Skin of body (tissue), 1 donor: ENCODE measurements at regions not wholly inside any gene's neighbourhood (a gene's known extent, or its start where the extent isn't known, plus 50 kb on each side); places are given as distances from the start of the nearest gene placed in this dataset.
"Not testable (repeated sequence)": the region's sequence is repeated elsewhere in the genome, so short reads cannot be mapped to it uniquely, and the experiment has no call there.

Experiments used
- DNase-seq: peaks from one replicate; lab custom pipeline; 2025; lab: John Stamatoyannopoulos, UW

DNA sequence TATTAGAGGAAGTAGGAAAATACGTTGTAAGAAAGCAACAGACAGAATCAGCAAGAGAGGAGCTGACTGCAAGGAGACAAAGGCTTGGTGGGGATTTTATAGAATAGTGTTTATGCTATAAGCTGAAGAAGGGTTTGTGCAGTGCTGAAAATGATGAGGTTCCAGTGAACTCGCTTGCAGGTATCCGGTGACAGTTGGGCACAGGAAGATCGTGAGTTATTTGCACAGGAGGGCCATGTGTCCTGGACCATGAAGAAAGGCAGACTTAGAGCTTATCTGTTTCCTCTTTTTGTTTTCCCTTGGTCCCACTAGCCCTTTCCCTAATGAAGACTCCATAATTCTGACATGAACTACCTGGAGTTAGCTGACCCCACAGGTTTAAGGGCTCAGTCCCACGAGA lies 61.4 kb downstream of the NXNL2 start:
- DNase-seq: no peak

DNA sequence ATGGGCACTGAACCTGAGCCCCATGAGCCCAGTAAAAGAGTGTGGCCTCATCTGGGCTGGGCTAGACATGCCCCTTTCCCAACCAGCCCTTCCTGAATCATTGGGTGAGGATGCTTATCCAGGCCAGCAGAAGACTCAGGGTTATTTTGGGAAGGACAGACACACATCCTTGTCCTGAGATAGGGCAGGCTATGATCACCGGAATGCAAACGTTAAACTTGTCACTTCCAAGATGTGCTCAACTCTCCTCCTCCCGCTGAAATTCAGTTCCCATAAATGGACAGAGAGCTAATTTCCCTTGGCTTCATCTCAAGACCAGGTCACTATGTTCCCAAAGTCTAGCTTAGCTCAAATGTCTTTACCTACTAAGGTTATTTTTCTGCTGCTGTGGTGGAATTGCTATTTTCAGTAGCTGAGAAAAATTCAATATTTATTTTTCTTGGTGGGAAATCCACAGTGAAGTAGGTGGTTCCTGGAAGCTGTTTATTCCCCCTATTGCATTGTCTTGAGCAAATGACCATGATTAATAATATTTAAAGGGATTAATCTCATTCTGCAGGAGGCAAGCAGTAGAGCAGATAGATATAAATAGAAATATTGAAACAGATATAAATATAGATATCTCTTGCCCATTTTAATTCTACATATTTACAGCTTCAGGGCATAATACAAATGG lies 70.0 kb downstream of the NXNL2 start:
- no peak for DNase-seq

DNA sequence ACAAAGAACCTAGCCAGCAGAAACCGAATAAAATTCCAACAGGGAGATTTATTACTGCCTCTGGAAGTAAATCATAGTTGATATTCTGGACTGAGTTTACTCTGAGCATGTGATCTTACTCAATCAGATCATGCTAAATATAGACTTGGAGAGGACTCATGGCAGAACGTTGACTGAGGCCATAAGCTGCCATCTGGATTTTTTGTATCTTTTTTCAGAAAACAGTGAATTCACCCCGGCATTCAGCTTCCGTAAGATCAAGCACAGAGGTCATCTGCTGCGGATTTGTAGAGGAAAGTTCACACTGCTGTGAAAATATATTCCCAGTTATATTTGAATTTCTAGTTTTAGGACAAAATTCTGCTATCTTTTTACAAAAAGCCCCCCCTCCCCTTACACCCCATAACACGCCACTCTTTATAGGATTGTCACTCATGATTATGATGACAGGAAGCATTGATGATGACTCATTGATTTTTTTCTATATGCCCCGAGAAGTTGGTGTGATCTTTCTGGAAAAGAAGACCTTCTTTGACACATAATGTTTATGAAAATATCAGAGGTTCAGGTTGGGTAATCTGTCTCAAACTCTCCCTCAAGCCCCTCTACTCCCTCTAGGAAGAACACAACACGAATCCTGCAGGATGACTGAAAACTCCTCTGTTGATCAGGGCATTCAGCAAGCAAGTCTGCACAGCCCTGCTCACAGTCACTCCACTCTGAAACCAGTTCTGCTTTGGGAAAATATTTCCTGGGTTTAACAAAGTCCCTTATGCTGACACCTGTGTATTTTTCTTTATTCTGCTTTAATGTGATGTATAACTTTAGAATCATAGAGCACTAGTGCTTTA lies 70.8 kb downstream of the NXNL2 start:
- DNase-seq: peak; percentile 29

DNA sequence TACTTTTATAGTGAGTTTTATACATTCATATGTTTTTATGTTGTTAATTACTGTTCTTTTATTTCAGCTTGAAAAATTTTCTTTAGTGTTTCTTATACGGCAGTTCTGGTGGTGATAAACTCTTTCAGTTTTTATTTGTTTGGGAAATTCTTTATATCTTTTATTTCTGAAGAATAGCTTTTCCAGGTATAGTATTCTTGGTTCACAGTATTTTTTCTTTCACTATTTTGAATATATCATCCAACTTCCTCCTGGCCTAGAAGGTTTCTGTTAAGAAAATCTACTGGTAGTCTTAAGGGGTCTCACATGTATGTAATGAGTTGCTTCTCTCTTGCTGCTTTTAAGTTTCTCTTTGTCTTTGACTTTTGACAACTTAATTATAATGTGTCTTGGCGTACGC lies 79.4 kb downstream of the NXNL2 start:
- DNase-seq: no peak

DNA sequence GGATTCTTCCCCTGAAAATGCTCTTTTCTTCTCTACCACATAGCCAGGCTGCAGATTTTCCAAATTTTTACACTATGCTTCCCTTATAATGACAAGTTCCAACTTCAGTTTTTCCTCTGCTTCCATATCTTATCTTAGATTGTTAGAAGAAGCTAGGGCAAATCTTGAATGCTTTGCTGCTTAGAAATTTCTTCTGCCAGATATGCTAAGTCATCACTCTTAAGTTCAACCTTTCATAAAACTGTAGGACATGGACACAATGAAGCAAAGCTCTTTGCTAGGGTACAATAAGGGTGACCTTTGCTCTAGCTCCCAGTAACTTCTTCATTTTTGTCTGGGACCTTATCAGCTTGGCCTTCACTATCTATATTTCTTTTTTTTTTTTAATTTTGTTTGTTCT lies 88.7 kb downstream of the NXNL2 start:
- no peak for DNase-seq

DNA sequence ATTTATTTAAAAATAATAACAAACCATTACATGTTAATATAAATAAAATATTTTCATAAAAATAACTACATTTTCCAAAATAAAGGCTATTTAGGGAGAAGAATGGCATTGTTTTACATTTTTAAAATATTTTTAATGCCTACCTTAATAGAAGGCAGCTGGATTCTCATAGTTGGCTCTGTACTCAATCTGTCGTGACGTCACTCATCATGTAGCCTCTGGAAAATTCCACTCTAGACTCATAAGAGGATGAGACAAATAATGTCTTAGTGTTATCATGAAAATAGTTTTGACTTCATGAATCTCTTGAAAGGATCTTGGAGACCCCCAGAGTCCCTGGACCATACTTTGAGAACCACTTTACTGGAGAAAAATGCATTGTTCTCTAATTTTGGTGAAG lies 93.1 kb downstream of the NXNL2 start:
- DNase-seq: no peak

DNA sequence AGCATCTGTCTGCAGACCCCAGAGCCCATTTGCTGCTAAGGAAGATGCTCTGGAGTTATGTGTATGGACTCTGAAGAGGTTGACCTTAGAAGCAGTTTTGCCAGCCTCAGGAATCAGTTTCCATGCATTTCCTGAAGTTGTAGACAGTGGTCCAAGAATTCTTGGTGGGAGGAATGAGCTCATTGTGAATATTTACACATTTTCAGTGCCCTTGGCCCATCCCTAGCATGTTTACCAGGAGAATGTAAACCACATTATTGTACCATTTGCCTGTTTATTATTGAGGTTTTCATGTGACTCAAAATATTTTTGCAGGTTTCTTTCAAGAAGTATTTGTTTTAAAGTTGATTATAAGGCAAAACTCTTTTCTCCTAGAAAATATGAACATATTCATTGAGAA lies 93.8 kb downstream of the NXNL2 start:
- DNase-seq: no peak

DNA sequence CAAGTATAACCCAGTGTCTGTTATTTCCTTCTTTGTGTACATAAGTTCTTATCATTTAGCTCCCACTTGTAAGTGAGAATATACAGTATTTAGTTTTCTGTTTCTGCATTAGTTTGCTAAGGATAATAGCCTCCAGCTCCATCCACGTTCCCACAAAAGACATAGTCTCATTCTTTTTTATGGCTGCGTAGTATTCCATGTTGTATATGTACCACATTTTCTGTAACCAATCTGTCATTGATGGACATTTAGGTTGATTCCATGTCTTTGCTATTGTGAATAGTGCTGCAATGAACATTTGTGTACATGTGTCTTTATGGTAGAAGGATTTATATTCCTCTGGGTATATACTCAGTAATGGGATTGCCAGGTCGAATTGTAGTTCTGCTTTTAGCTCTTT lies 95.6 kb downstream of the NXNL2 start:
- not testable (repeated sequence) for DNase-seq

DNA sequence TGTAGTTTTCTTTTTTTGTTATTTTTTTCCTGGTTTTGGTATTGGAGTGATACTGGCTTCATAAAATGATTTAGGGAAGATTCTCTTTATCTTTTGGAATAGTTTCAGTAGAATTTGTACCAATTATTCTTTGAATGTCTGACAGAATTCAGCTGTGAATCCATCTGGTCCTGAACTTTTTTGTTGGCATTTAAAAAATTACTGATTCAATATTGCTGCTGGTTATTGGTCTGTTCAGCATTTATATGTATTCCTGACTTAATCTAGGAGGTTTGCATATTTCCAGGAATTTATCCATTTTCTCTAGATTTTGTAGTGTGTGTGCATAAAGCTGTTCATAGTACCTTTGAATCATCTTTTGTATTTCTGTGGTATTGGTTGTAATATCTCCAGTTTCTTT lies 100.2 kb downstream of the NXNL2 start:
- no peak for DNase-seq

DNA sequence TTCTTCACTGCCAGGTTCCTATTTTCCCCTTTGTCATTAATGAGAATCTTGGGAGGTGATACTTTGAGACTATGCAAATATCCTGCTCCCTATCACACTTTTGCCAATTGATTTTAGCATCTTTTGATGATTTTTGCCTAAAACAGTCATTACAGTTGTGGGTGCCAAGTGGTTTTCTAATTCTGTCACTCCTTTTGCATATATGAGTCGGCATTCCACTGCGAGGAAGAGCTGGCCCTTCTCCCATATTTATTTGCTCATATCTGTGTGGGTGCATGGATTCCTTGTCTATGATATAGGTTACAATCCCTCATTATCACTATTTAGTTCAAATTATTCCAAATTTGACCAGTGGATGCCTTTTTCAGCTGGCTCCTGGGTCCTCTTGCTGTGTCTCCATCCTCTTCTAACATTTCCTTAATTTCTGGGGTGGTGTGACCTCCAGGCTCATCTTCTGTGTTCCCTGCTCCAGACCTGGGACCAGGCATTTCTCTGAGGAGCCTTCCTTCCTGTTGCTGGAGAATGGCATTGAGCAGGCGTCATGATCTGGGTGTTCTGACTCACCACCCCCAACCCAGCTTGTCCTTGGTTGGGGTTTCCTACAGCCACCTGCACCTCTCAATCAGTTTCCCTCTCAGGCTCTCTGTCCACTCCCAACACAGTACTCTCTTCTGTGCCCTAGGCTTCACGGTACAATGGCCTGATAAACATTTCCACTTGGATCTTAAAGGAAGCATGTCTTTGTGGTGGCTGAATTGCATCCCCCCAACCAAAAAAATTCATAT lies 106.7 kb downstream of the NXNL2 start:
- DNase-seq: no peak

DNA sequence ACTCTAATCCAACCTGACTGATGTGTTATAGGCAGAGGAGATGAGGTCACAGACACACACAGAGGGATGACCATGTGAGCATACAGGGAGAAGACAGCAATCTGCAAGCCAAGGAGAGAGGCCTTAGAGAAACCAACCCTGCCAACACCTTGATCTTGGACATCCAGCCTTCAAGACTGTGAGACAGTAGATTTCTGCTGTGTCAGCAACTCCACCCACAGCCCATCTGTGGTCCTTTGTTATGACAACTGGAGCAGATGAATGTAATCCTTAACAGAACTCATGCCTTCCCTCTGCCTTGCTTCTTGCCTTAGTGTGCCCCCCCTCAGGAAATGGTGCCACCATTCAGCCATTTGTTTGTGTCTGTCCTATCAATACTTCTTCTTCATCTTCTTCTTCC lies 107.4 kb downstream of the NXNL2 start:
- no peak for DNase-seq

DNA sequence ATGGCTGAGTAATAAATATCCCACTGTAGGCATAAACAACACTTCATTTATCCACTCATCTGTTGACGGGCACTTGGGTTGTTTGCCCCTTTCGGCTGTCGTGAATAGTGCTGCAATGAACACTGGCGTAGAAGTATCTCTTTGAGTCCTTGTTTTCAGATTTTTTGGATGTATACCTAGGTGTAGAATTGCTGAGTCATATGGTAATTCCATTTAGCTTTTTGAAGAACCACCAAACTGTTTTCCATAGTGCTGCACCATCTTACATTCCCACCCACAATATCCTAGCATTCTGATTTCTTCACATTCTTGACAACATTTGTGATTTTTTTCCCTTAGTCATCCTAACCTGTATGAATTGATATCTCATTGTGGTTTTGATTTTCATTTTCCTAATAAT lies 109.0 kb downstream of the NXNL2 start:
- DNase-seq: no peak

DNA sequence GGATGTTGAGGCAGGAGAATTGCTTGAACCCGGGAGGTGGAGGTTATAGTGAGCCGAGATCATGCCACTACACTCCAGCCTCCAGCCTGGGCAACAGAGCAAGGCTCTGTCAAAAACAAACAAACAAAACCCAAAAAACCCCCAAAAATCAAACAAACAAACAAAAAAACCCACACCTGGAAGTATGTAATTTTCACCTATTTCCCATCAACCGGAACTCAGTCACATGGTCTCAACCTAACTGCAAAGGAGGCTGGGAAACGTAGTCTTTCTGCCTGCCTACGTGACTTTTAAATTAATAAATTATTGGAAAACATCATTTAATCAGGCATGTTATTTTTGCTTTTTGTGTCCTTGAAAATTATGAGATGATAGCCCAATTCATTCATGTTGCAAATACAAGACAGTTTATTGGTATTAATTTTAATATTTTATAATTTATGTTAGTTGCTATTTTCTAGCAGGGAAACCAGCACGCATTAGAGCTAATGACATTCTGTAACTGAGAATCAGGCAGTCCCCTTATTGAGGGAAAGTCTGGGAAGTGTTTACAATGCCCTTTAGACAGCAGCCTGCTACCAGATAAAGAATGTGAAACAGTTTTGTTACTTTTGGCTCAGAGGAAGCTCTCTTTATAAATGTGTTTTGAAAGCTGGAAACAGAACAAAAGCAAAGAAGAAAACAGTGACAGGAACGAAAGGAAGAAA lies 110.3 kb downstream of the NXNL2 start:
- no peak for DNase-seq

DNA sequence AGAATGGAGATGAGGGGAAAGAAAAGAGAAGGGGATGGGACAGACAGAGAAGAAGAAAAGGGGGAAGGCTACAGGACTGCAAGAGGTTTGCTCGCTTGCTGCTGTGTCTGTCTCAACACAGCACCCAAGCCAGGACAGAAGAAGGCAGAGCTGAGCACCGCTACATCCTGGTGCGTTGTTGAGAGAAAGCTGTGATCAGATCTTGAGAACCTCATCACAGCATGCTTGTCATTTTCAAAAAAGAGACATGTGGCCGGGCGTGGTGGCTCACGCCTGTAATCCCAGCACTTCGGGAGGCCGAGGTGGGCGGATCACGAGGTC lies 110.9 kb downstream of the NXNL2 start:
- DNase-seq: no peak

DNA sequence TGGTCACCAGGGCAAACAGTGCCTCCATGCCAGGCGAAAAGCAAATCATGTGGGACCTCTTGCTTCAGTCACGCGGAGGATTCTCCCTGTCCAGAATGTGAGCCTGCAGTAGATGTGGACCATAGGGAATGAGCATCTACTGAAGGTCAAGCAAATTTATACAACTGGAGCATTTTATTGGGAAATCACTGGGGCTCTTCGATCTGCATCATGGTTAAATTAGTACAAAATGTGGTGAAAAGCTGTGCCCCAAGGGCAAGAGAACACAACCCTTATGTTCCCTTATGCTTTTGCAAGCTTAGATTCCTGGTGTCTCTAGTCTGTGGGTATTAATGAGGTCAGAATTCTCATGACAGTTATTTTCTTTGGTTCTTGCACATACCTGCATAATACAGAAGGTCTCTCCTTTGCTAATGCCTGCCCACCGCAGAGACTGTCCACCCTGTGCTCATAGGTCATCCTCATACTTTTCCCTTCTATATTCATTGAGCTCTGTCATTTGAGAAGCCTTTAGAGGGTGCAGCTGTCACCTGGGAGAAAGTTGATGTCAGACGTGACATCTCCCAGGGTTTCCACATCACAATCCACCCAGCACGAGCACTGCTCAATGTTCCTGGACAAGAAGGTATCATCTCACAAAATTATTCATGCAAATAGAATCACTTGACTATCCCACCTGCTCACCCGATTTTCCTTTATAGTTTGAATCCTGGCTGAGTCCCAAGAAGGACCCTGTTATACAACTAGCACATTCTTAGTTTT lies 111.7 kb downstream of the NXNL2 start:
- DNase-seq: no peak

DNA sequence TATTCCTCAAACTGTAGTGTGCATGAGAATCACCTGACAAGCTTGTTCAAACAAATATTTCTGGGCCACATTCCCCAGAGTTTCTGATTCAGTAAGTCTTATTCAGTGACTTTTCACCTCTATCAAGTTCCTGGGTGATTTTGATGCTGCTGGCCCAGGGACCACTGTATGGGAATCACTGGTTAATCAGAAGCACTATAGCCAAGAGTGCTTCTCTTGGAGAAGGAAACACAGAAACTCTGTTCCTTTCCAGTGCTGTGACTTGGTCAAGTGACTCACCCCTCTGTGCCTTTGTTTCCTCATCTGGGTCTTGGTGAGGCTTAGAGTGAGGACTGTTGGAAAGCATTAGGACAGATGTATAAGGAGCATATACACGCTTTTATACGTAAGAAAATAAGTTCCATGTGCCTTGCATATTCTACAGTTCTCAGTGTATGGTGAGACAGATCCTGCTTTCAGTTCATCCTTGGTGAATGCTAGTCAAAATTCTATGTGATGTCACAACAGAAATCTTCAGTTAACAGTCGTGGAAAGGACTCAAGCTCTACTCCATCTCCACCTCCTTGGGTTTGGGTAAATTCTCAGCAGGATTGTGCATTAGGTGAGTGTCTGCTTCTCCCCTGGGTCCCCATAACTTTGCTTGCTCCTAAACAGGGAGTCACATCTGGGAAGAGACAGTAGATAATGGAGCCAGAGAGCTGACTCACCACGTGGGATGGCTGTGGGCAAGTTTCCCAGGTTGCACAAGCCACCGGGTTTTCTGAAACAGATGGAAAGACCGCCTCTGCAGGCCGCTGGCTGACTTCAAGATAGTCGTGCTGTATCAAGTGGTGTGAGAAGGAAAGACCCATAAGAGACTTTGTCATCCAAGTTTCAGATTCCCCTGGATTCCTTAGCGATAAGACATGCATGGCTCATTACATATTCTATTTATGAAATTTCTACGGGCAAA lies 117.0 kb downstream of the NXNL2 start:
- DNase-seq: peak; percentile 89

DNA sequence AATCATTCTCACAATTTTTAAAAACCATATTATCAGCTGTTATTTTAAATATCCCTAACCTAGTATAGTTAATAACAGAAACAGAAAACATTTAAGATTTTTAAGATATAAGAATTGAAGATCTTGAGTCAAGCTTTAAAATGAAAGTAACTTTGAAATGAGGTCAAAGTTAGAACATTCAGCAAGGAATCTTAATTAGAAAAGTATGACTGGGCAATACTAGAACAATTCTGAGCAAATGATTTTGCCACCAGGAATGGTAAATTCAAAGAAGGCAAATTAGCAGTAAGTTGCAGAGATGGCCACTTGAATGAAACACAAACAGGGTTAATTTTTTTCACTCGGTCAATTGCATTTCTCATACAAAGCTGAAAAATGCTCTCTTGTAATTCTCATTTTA lies 117.9 kb downstream of the NXNL2 start:
- no peak for DNase-seq

DNA sequence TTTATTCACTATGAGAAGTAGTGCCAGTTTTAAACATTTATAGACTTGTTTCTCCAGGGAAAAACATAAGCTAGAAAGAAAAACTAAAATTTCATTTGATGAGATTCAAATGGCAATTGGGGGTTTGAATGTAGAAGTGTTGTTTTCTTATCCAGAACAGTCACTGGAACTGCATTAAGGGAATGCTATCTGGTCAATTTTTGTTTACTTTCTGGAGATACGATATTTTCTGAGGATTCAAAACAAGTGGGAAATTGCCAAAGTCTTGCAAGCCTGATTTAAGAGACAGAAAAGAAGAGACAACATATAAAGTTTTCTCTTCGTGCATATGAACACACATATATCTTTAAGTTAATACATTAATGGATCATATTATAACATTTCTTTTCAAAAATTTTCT lies 118.4 kb downstream of the NXNL2 start:
- no peak for DNase-seq

DNA sequence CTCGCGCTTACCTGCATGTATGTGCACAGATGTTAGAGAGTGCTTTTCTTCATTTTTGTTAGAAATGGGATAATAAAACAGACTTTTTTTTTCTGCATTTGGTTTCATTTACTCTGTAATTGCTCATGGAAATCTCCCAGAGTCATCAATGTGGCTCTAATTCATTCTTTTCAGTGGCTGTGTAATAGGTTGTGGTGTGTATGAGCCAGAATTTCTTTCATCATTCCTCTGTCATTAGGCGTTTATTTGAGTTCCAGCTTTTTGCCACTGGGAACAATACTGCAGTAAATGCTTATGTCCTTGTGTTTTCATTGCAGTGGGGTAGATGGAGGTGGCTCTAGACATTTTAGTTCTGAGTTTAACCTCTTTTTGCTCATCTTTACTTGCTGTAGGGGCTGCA lies 118.9 kb downstream of the NXNL2 start:
- DNase-seq: peak; percentile 42

DNA sequence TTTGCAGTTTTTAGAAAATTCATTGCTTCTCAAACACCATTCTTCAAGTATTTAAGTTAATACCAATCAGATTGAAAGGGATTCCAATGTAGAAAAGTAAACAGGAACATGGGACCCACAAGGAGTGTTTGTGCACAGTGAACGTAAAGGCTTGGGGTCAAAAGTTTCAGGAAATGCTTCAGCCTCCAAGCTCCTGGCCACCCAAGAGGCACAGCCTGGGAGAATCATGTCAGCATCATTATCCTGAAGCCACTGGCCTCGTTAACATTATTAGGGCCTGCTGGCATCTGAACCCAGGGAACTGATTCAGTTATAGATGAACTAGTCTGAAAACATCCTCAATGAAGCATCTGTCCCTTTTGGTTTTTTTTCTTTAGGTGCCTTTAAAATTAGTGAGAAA lies 122.9 kb downstream of the NXNL2 start:
- DNase-seq: no peak
